HG03045 (cell line): ENCODE measurements at regions not wholly inside any gene's neighbourhood (a gene's known extent, or its start where the extent isn't known, plus 50 kb on each side); places are given as distances from the start of the nearest gene placed in this dataset.
A peak's percentile ranks its signal among the peaks of the same experiment; 100 is the strongest.

Source experiments
- ATAC-seq: cut with Tn5 transposase; IDR thresholded peaks from one replicate; pipeline ENCODE4 v1.9.1; 2021; ENCODE audit warnings: mild to moderate bottlenecking, moderate library complexity; ENCODE audit not compliant: unreplicated experiment

DNA sequence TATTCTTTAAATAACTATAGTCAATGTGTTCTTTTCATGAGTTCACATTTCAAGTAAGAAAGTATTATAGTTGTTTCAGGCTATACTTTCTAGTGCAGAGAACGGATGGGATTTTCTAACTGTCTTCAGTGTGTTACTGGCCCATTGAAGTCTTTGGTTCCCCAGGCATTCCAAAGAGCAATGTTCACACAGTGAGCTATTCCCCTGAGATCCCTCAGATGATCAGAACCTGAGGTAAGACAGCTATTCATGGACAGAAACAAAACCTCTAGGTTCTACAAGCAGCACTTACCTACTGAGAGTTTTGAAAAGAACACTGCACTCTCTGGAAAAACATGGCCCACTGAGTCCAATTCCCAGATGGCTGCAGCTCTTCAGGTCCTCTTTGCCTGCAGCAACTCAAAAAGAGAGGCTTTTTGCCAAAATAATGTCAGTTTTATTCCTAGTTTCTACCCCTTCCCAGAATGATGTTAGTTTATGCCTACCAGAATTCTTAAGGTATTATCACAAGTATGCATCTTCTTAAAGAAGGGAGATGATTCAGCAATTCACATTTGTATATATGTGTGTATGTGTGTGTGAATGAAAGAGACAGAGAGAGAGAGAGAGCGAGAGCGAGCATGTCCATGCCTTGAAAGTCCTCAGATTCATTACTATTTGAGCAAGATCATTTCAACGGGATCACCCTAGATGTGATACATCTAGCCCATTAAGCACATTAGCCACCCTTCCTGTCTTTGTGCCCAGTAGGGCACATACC lies 146.1 kb downstream of the PDHA2 start:
- no peak for ATAC-seq

DNA sequence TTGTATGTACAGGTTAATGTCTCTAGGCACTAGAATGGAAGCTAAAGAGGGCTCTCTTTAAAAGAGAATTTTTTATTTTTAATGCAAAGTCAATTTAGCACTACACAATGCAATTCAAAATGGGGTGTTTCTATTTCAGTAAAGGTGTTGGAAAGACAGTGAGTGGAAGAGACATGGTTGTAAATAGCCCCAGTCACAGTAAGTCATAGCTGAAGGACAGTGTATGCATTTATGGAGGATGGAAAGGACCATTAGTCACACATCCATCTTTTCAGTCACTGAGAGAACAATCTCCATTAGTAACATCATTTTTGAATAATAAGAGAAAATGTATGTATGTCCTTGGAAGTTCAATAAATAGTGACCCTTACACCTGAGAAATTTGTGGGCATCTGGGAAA lies 148.0 kb downstream of the PDHA2 start:
- no peak for ATAC-seq

GRCh38 chr4:95998311-95998710 lies 158.4 kb downstream of the PDHA2 start:
- no peak for ATAC-seq

GRCh38 chr4:96003951-96004740 lies 164.3 kb downstream of the PDHA2 start:
- no peak for ATAC-seq

GRCh38 chr4:96009427-96010119 lies 169.7 kb downstream of the PDHA2 start:
- no peak for ATAC-seq

GRCh38 chr4:96012687-96013086 lies 172.8 kb downstream of the PDHA2 start:
- no peak for ATAC-seq

- ATAC-seq, result peak; percentile 85
These were observed 176.9 kb downstream of the PDHA2 start for GRCh38 chr4:96016634-96017299.

DNA sequence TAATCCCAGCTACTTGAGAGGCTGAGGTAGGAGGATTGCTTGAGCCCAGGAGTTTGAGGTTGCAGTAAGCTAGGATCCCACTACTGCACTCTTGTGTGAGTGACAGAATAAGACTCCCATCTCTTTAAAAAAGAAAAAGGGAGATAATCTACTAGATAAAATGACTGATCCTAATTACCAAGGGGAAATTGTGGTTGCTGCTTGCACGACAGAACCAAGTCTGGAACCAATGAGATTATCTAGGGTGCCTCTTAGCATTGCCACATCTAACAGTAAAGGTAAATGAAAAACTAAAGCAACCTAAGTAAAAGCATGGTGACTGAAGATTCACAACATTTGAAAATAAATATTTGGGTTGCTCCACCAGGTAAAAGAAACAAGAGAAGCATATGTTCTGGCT lies 185.1 kb downstream of the PDHA2 start:
- ATAC-seq, result no peak

- ATAC-seq, result no peak
These were observed 195.8 kb downstream of the PDHA2 start for GRCh38 chr4:96035727-96036126.

- ATAC-seq, result no peak
These were observed 196.9 kb downstream of the PDHA2 start for GRCh38 chr4:96036781-96037180.

GRCh38 chr4:96037705-96038104 lies 197.8 kb downstream of the PDHA2 start:
- no peak for ATAC-seq

- ATAC-seq, result no peak
These were observed 199.3 kb downstream of the PDHA2 start for GRCh38 chr4:96039217-96039616.

DNA sequence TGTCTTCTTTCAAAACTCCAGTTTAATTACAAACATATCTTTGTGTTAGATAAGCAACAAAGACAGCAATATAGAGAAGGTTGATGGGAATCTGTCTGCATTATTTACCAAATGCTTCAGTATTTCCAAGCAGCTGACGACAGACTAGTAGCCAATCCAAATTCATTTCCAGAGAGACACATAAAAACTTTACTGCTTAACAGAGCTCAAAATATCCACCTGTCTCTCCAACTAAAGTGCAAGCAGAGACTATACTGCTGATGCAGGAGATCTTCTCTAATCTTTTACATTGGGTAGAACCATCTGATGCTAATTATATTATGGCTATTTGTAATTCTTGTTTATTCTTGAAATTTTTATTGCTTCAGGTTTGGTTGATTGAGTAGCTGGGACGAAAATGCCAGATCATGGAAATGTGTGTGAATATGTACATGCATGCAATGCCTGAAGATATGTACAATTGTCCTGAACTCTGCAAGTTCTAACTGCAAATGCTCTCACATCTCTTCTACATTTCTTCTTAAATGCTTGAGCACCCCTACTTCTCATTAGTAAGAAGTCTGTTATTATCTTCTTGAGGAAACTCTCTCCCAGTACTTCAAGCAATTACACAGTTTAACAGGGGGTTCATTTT lies 200.0 kb downstream of the PDHA2 start:
- ATAC-seq, result no peak

GRCh38 chr4:96044971-96045370 lies 205.1 kb downstream of the PDHA2 start:
- no peak for ATAC-seq

- ATAC-seq, result no peak
These were observed 212.9 kb downstream of the PDHA2 start for GRCh38 chr4:96052827-96053226.

- ATAC-seq, result no peak
These were observed 216.5 kb downstream of the PDHA2 start for GRCh38 chr4:96056346-96056934.

DNA sequence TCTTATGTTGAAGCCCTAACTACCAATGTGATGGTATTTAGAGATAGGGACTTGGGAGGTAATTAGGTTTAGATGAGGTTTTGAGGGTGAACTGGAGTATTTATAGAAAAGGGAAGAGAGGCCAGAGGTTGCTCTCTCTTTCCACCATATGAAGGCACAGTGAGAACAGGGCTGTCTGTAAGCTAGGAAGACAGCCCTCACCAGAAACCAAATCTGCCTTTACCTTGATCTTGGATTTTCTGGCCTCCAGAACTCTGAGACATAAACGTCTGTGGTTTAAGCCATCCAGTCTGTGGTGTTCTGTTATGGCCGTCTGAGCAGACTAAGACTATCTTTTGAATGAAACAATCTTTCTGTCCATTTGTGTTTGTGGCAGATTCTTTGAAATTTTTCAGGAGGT lies 223.7 kb downstream of the PDHA2 start:
- no peak for ATAC-seq

DNA sequence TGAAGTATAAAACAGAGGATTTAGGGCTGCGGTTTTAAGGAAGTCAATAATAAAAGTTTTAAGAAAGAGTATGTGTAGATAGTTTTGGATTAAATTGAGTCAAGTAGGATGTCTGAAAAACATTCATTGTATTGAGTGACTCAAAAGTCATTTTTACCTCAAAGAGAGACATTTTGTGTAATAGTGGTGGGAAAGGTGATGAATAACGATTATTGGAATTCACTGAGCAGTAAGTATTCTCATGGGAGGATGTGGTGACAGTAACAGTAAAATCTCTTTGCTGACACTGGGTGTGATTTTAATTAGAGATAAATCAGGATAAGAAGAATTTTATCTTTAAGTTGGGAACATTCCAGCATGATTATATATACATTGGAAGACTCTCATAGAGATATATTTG lies 233.6 kb downstream of the PDHA2 start:
- no peak for ATAC-seq

- no peak for ATAC-seq
These were observed 252.3 kb downstream of the PDHA2 start for GRCh38 chr4:96092151-96092705.

- ATAC-seq, result no peak
These were observed 253.2 kb downstream of the PDHA2 start for GRCh38 chr4:96093057-96093456.
